Osteoblast (primary cell): ENCODE measurements at regions not wholly inside any gene's neighbourhood (a gene's known extent, or its start where the extent isn't known, plus 50 kb on each side); places are given as distances from the start of the nearest gene placed in this dataset.

Experiments used
- DNase-seq: peaks from one replicate; pipeline ENCODE4 v3.0.0; 2011; ENCODE audit warnings: low spot score, mixed read lengths; ENCODE audit not compliant: insufficient read length; ENCODE audit errors: missing footprints
- H2AFZ ChIP-seq: 2 replicates; pipeline ENCODE4 v1.6.0; 2011; ENCODE audit warnings: mild to moderate bottlenecking, low read length
- H3K27ac ChIP-seq: 2 replicates; pipeline ENCODE4 v1.5.1; 2011; ENCODE audit warnings: mild to moderate bottlenecking, low read depth, low read length, moderate library complexity
- H3K27me3 ChIP-seq: 2 replicates; pipeline ENCODE4 v1.6.0; 2012; ENCODE audit warnings: mild to moderate bottlenecking, control low read depth, inconsistent platforms, low read length, moderate library complexity; ENCODE audit not compliant: insufficient read depth
- H3K36me3 ChIP-seq: 2 replicates; pipeline ENCODE4 v1.5.1; 2011; ENCODE audit warnings: mild to moderate bottlenecking, low read length, control low read depth, moderate library complexity; ENCODE audit not compliant: insufficient read depth
- H3K4me1 ChIP-seq: 2 replicates; pipeline ENCODE4 v1.5.1; 2011; ENCODE audit warnings: mild to moderate bottlenecking, low read length, control low read depth, moderate library complexity; ENCODE audit not compliant: insufficient read depth
- H3K4me2 ChIP-seq: 2 replicates; pipeline ENCODE4 v1.6.0; 2011; ENCODE audit warnings: mild to moderate bottlenecking, low read length; ENCODE audit not compliant: insufficient read depth
- H3K4me3 ChIP-seq: fragments of 200-600 bp; sonication (generic); 3 replicates; pipeline ENCODE4 v1.5.1; 2012; ENCODE audit warnings: mild to moderate bottlenecking, low read length, inconsistent platforms; ENCODE audit not compliant: insufficient read depth
- H3K79me2 ChIP-seq: 2 replicates; pipeline ENCODE4 v1.6.0; 2012; ENCODE audit warnings: mild to moderate bottlenecking, low read length, control low read depth, inconsistent platforms; ENCODE audit not compliant: insufficient read depth
- H3K9me3 ChIP-seq: 2 replicates; pipeline ENCODE4 v1.5.1; 2011; ENCODE audit warnings: low read depth, low read length, control low read depth
- H4K20me1 ChIP-seq: 2 replicates; pipeline ENCODE4 v1.6.0; 2012; ENCODE audit warnings: mild to moderate bottlenecking, low read length, control low read depth; ENCODE audit not compliant: insufficient read depth
- CTCF ChIP-seq: IDR thresholded peaks from 2 replicates; pipeline ENCODE4 v1.5.1; 2011; ENCODE audit warnings: mild to moderate bottlenecking, low read depth, low read length, moderate library complexity; ENCODE audit errors: extremely low read depth

- Histone ChIP-seq H3K4me1 (no peaks in the 10 kb centered on the region), H3K79me2 (no peaks in the 10 kb centered on the region), H4K20me1 (no peaks in the 10 kb centered on the region), H3K36me3 (no peaks in the 10 kb centered on the region), H3K27me3 (peaks cover 4% of the 10 kb centered on the region), H3K9me3 (no peaks in the 10 kb centered on the region), H3K27ac (no peak overlapping the region), H2AFZ (no peak overlapping the region), H3K4me3 (no peak overlapping the region), H3K4me2 (no peak overlapping the region)
- no peak for TF ChIP-seq CTCF
- no peak for DNase-seq
These were observed 73.8 kb upstream of the FAM180A start for GRCh38 chr7:135822376-135822775.

- no peaks in the 10 kb centered on the region for H3K4me1 ChIP-seq
- TF ChIP-seq CTCF, result no peak
- no peak overlapping the region for H3K4me3 ChIP-seq
- H3K27me3 ChIP-seq, result no peaks in the 10 kb centered on the region
- H3K36me3 ChIP-seq, result no peaks in the 10 kb centered on the region
- DNase-seq, result no peak
- H3K4me2 ChIP-seq, result no peak overlapping the region
- H3K9me3 ChIP-seq, result no peaks in the 10 kb centered on the region
- H3K79me2 ChIP-seq, result no peaks in the 10 kb centered on the region
- peak overlapping the region; percentile 37 for H2AFZ ChIP-seq
- no peaks in the 10 kb centered on the region for H4K20me1 ChIP-seq
- no peak overlapping the region for H3K27ac ChIP-seq
These were observed 69.0 kb upstream of the FAM180A start for GRCh38 chr7:135817583-135817982.

- no peak for DNase-seq
- TF ChIP-seq CTCF, result no peak
- no peaks in the 10 kb centered on the region for H3K36me3 ChIP-seq
- no peaks in the 10 kb centered on the region for H4K20me1 ChIP-seq
- no peaks in the 10 kb centered on the region for H3K9me3 ChIP-seq
- no peaks in the 10 kb centered on the region for H3K79me2 ChIP-seq
- no peak overlapping the region for H3K4me2 ChIP-seq
- no peak overlapping the region for H3K4me3 ChIP-seq
- no peak overlapping the region for H3K27ac ChIP-seq
- H3K4me1 ChIP-seq, result no peaks in the 10 kb centered on the region
- H3K27me3 ChIP-seq, result no peaks in the 10 kb centered on the region
- H2AFZ ChIP-seq, result no peak overlapping the region
These were observed 66.4 kb upstream of the FAM180A start for GRCh38 chr7:135815033-135815432.

- Histone ChIP-seq H3K27ac (no peak overlapping the region), H2AFZ (no peak overlapping the region), H3K4me2 (no peak overlapping the region), H3K4me3 (no peak overlapping the region), H3K27me3 (no peaks in the 10 kb centered on the region), H3K9me3 (no peaks in the 10 kb centered on the region), H3K4me1 (no peaks in the 10 kb centered on the region), H3K79me2 (no peaks in the 10 kb centered on the region), H3K36me3 (no peaks in the 10 kb centered on the region), H4K20me1 (no peaks in the 10 kb centered on the region)
- no peak for DNase-seq
- no peak for TF ChIP-seq CTCF
These were observed 63.5 kb upstream of the FAM180A start for GRCh38 chr7:135812148-135812547.
